NCI-H2227 treated with DMSO at 0.1 percent for 48 hours (cell line): ENCODE measurements at regions not wholly inside any gene's neighbourhood (a gene's known extent, or its start where the extent isn't known, plus 50 kb on each side); places are given as distances from the start of the nearest gene placed in this dataset.
"Not testable (repeated sequence)": the region's sequence is repeated elsewhere in the genome, so short reads cannot be mapped to it uniquely, and the experiment has no call there.

Experiments used
- DNase-seq: peaks from one replicate; lab custom pipeline; 2025; lab: John Stamatoyannopoulos, UW

- no peak for DNase-seq
Observed at GRCh38 chr1:193448682-193449461, 262.5 kb upstream of the B3GALT2 start.

DNA sequence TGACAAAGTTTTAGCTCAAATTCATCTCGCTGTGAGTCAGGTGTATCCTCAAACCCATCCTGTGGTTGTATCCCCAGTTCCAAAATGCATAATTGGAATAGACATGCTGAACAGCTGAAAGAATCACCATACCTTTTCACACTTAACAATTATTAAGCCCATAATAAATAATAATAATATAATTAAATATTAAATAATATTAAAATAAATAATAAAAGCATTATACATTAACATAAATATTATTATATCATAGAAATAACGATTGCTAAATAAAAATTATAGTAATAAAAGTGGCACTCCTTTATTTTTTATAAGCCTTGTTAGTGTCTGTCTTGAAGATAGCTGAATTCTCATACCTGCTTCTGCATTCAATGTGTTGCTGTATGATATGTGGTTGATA, 257.5 kb upstream of the B3GALT2 start:
- no peak for DNase-seq

- DNase-seq, result no peak
Observed at GRCh38 chr1:193438771-193439170, 252.4 kb upstream of the B3GALT2 start.

GRCh38 chr1:193438312-193438711, 251.9 kb upstream of the B3GALT2 start:
- no peak for DNase-seq

DNA sequence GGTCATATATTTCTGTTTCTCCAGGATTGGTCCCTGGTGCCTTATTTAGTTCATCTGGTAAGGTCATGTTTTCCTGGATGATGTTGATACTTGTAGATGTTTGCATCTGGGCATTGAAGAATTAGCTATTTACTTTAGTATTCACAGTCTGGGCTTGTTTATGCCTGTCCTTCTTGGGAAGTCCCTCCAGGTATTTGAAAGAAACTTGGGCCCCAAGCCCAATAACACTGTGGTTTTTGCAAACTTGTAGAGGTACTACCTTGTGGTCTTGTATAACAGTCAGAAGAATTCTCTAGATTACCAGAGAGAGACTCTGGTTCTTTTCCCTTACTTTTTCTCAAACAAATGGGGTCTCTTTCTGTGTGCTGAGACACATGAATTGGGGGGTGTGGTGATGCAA, 251.4 kb upstream of the B3GALT2 start:
- DNase-seq, result no peak

- not testable (repeated sequence) for DNase-seq
Observed at GRCh38 chr1:193437333-193437732, 250.9 kb upstream of the B3GALT2 start.

DNA sequence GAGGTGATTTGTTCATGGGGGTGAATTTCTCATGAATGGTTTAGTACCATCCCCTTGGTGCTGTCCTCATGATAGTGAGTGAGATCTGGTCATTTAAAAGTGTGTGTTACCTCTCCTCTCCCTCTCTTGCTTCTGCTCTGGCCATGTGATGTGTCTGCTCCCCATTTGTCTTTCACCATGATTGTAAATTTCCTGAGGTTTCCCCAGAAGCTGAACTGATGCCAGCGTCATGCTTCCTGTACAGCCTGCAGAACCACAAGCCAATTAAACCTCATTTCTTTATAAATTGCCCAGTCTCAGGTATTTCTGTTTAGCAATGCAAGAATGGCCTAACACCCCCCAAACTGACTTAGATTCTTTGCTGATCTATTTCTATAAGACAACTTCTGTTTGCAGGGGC, 249.4 kb upstream of the B3GALT2 start:
- DNase-seq, result no peak

GRCh38 chr1:193434319-193434718, 247.9 kb upstream of the B3GALT2 start:
- no peak for DNase-seq

DNA sequence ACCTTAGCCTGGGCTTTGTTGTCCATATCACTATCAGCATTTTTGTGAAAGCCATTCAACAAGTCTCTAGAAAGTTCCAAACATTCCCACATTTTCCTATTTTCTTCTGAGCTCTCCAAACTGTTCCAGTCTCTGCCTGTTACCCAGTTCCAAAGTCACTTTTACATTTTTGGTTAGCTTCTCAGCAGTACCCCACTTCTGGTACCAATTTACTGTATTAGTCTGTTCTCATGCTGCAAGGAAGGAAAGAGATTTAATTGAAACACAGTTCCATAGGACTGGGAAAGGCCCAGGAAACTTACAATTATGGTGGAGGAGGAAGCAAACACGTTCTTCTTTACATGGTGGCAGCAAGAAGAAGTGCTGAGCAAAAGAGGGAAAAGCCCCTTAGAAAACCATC, 247.2 kb upstream of the B3GALT2 start:
- no peak for DNase-seq

GRCh38 chr1:193432979-193433587, 246.7 kb upstream of the B3GALT2 start:
- DNase-seq, result no peak

GRCh38 chr1:193431265-193431977, 245.0 kb upstream of the B3GALT2 start:
- no peak for DNase-seq

GRCh38 chr1:193427524-193427923, 241.1 kb upstream of the B3GALT2 start:
- no peak for DNase-seq

DNA sequence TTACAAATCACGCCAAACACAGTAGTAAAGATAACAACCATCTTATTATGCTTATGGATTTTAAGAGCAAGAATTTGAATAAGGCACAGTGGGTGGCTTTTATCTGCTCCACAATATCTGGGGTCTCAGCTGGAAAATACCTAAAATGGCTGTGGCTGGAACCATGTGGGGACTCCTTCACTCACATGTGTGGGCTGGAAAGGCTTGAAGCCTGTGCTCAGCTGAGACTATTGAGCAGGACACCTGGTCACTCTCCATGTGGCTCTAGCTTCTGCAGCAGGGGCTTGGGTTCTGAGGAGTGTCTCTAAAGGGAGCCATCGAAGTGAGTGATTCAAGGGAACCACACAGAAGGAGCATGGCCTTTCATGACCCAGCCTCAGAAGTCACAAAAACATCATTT, 239.6 kb upstream of the B3GALT2 start:
- no peak for DNase-seq

DNA sequence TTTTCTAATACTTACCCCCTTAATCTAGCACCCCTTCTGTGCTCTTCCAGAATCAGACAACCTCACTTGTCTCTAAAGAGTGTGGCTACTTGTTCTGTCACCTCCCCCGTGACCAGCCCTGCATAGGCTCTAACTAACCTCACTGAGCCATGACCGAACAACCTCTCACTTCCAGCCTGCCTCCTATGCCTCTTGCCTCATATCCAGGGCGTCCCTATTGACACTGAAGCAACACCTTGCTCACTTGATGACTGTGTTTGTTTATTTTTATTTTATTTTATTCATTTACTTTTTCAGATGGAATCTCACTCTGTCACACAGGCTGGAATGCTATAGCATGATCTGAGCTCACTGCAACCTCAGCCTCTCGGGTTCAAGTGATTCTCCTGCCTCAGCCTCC, 235.1 kb upstream of the B3GALT2 start:
- DNase-seq, result no peak

- DNase-seq, result no peak
Observed at GRCh38 chr1:193419295-193419694, 232.9 kb upstream of the B3GALT2 start.

DNA sequence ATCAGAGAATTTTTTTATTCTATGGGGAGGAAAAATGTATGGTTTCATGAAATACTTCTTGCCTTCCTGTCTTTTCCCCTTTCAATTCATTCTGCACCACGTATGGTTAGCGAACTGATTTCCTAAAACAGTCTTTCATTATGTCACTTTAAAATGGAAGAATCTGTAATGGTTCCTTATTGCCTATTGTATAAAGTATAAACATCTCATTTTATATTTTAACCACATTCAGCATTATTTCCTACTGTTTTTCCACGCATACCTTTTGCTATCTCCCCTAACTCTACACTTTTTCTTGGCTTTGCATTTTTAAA, 232.3 kb upstream of the B3GALT2 start:
- no peak for DNase-seq

DNA sequence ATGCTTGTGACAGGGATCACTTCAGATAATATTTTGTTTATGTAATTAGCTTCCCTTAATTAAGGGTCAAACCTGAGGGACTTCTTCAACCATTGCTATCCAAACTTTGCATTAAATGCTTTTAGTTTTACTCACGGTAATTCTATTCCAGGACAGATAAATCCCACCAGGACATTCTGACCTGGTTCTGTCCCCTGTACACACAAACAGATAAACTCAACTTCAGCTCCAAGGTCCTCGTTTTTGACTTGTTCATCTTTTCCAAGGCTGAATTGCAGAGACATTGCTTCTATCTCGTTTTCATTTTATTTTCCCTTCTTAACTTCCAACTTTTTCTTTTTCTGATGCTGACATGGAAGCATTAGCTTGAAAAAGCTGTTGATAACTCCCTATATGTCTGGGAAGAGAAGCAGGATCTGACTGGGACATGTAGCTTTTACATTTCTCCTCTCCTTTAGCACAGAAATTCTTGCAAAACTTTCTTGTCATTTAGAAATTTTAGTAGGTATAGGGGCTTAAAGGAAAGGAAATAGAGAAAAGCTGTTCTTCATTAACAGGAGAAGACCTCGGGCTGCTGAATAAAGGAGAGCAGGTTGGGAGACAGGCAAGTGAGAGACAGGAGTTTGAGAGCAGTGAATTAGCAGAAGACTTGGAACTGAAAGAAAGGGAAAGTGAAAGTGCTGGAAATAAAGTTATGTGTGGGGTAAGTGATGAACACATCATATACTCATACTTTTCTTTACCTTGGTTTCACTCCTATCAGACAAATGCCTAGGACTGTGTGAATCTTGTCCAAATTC, 231.7 kb upstream of the B3GALT2 start:
- DNase-seq, result no peak

GRCh38 chr1:193417403-193417802, 231.0 kb upstream of the B3GALT2 start:
- DNase-seq, result no peak

DNA sequence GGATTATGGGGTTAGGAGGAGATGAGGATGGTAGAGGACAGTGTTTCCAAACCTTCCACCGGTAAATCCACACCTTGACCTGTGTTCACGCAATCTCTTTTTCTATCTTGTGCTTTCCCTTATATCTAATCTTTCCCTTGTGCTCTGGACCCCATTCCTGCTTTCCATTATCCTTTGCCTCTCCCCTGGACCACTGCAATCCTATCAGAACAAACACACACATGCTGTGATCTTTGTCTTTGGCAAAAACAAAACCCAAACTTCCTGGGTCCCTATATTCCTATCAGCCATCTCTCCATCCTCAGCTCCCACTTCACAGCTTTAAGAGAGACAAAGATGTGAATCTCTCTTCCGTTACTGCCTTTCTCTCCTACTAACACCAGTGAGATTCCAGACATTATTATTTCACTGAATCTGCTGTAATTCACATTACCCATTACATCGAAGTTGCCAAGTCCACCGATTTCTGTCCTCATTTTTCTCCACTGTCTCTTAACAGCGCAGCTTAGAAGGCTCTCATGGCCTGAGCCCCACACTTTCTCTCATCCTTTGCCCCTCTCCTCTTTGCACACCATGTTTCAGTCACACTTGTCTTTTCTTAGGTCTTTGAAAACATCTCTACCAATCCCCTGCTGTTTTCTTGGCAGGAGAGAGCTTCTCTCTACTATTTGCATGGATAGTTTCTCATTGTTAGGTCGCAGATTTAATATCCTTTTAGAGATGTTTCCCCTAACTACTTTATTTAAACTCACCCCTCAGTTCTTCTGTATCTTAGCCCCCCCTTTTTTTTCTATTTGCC, 230.0 kb upstream of the B3GALT2 start:
- DNase-seq, result no peak

DNA sequence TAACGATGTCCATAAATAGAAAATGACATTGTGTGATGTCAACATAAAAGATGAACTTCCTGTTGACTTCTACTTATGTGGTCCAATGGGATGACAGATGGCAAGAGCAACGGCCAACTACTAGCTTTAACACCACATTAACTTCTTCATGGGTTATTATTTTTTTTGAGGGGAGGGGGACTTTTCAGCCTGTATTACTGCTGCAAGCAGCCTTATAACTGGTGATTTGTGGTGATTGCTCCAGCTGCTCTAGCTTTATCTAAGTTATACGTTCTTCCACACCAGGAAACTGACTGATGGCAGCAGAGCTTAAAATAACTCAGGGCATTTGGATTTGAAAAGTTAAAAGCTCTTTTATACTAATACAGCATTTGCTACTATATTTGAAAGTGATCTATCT, 228.8 kb upstream of the B3GALT2 start:
- DNase-seq, result no peak

- no peak for DNase-seq
Observed at GRCh38 chr1:193413376-193413775, 227.0 kb upstream of the B3GALT2 start.

GRCh38 chr1:193412748-193413147, 226.3 kb upstream of the B3GALT2 start:
- no peak for DNase-seq
